HCT116 (cell line): ENCODE measurements at regions not wholly inside any gene's neighbourhood (a gene's known extent, or its start where the extent isn't known, plus 50 kb on each side); places are given as distances from the start of the nearest gene placed in this dataset.

Experiments
- ATAC-seq: fragments of 200-7000 bp; cut with Tn5 transposase; 2 replicates; pipeline ENCODE4 v1.9.1; 2020; ENCODE audit warnings: mild to moderate bottlenecking, moderate library complexity
- BruUV-seq: library from RNA; stranded (reverse); fragments of 400-500 nt; replicated peaks from 2 replicates; lab custom pipeline; 2021; lab: Mats Ljungman, UMichigan
- CTCF ChIA-PET: fragments of 300-600 bp; sonication (Branson Sonifier 250); formaldehyde crosslinking; loops from one replicate; lab custom pipeline; 2021; ENCODE audit warnings: antibody characterized with exemption; lab: Charles Lee
- POLR2A ChIA-PET: fragments of 300-600, 350-600 bp; sonication (Branson Sonifier 250); formaldehyde crosslinking; loops from one replicate; lab custom pipeline; 2021; ENCODE audit warnings: antibody characterized with exemption; lab: Charles Lee
- RAD21 ChIA-PET, 2 experiments: fragments of 300-600 bp; sonication (Branson Sonifier 250); formaldehyde crosslinking; loops; one replicate each; lab custom pipeline; 2023; ENCODE audit warnings: low total read pairs in 2 of 2; ENCODE audit not compliant: uncharacterized antibody in 2 of 2, unreplicated experiment in 2 of 2, low non-redundant PET in 1 of 2; lab: Charles Lee
- DNase-seq: peaks from one replicate; pipeline ENCODE4 v3.0.0-alpha.2; 2010; ENCODE audit warnings: low read depth, low spot score
- H2AFZ ChIP-seq: fragments of 200-600 bp; shearing (Covaris generic), sonication (generic); 2 replicates; pipeline ENCODE4 v1.6.1; 2017; ENCODE audit warnings: low read depth, mixed run types, mixed read lengths, antibody characterized with exemption, low read length; ENCODE audit not compliant: poor library complexity, severe bottlenecking
- H3K27ac ChIP-seq: 2 replicates; pipeline ENCODE4 v1.5.1; 2012; ENCODE audit warnings: low read depth, low read length
- H3K27me3 ChIP-seq: fragments of 200-600 bp; sonication (generic); 2 replicates; pipeline ENCODE4 v1.6.1; 2016; ENCODE audit warnings: mixed run types, low read length, mixed read lengths; ENCODE audit not compliant: insufficient read depth
- H3K36me3 ChIP-seq, 2 experiments: fragments of 200-500 bp in 1 of 2; fragments of 200-600 bp in 1 of 2; sonication (Bioruptor generic) in 1 of 2; sonication (generic) in 1 of 2; 2 replicates each; pipeline versions ENCODE4 v1.5.1 to v1.6.1; 2014 to 2016; ENCODE audit warnings: low read length in 2 of 2, inconsistent platforms in 1 of 2, mixed read lengths in 1 of 2, mixed run types in 1 of 2; ENCODE audit not compliant: insufficient read depth in 2 of 2, control insufficient read depth in 1 of 2
- H3K4me1 ChIP-seq, 2 experiments: fragments of 200-600 bp in 1 of 2; sonication (generic) in 1 of 2; 2 replicates each; pipeline versions ENCODE4 v1.5.1 to v1.6.1; 2012 to 2017; ENCODE audit warnings: low read length in 2 of 2, inconsistent platforms in 1 of 2, mild to moderate bottlenecking in 1 of 2, mixed read lengths in 1 of 2, mixed run types in 1 of 2, moderate library complexity in 1 of 2; ENCODE audit not compliant: insufficient read depth in 2 of 2, control insufficient read depth in 1 of 2
- H3K4me2 ChIP-seq: fragments of 200-600 bp; sonication (generic); 2 replicates; pipeline ENCODE4 v1.6.1; 2017; ENCODE audit warnings: mixed run types, low read length, mixed read lengths
- H3K4me3 ChIP-seq, 2 experiments: fragments of 200-600 bp in 1 of 2; sonication (generic) in 1 of 2; replicated peaks in 1 of 2; 2 replicates each; pipeline ENCODE4 v1.5.1; 2011 to 2016; ENCODE audit warnings: low read length in 2 of 2, control low read depth in 1 of 2, low read depth in 1 of 2, mild to moderate bottlenecking in 1 of 2, mixed read lengths in 1 of 2, mixed run types in 1 of 2
- H3K79me2 ChIP-seq: fragments of 200-600 bp; sonication (generic); 2 replicates; pipeline ENCODE4 v1.6.1; 2017; ENCODE audit warnings: mild to moderate bottlenecking, mixed run types, low read length, moderate library complexity, mixed read lengths; ENCODE audit not compliant: insufficient read depth
- H3K9ac ChIP-seq: fragments of 200-600 bp; sonication (generic); 2 replicates; pipeline ENCODE4 v1.6.1; 2016; ENCODE audit warnings: low read length, mixed read lengths
- H3K9me2 ChIP-seq: fragments of 200-600 bp; sonication (generic), shearing (Covaris generic); 2 replicates; pipeline ENCODE4 v1.6.1; 2017; ENCODE audit warnings: mixed run types, mild to moderate bottlenecking, moderate library complexity; ENCODE audit not compliant: insufficient read depth
- H3K9me3 ChIP-seq, 2 experiments: fragments of 200-500 bp in 1 of 2; fragments of 200-600 bp in 1 of 2; sonication (Bioruptor generic) in 1 of 2; sonication (generic) in 1 of 2; 2 replicates each; pipeline ENCODE4 v1.6.1; 2014 to 2017; ENCODE audit warnings: low read length in 2 of 2, mixed read lengths in 2 of 2, inconsistent platforms in 1 of 2, low read depth in 1 of 2, mild to moderate bottlenecking in 1 of 2, mixed run types in 1 of 2, moderate library complexity in 1 of 2; ENCODE audit not compliant: control insufficient read depth in 1 of 2, insufficient read depth in 1 of 2
- H4K20me1 ChIP-seq: fragments of 200-600 bp; sonication (generic), shearing (Covaris generic); 2 replicates; pipeline ENCODE4 v1.6.1; 2017; ENCODE audit warnings: mixed run types, mild to moderate bottlenecking, moderate library complexity; ENCODE audit not compliant: insufficient read depth
- ATF3 ChIP-seq: IDR thresholded peaks from 2 replicates; pipeline ENCODE4 v1.6.1; 2012
- CBX3 ChIP-seq: IDR thresholded peaks from 2 replicates; pipeline ENCODE4 v1.6.1; 2012; ENCODE audit warnings: low read depth
- CTCF ChIP-seq, 3 experiments: fragments of 200-600 bp in 1 of 3; sonication (generic) in 1 of 3; IDR thresholded peaks in 2 of 3; conservative IDR thresholded peaks in 1 of 3; 2 replicates each; pipeline ENCODE4 v1.5.1; 2012 to 2017; ENCODE audit warnings: low read depth in 2 of 3, low read length in 2 of 3, antibody characterized with exemption in 1 of 3, borderline replicate concordance in 1 of 3, control low read depth in 1 of 3, mild to moderate bottlenecking in 1 of 3, mixed read lengths in 1 of 3, mixed run types in 1 of 3, moderate library complexity in 1 of 3; ENCODE audit not compliant: insufficient read depth in 1 of 3
- EGR1 ChIP-seq: IDR thresholded peaks from 2 replicates; pipeline ENCODE4 v1.6.1; 2012; ENCODE audit warnings: low read depth
- ELF1 ChIP-seq: IDR thresholded peaks from 2 replicates; pipeline ENCODE4 v1.6.1; 2012; ENCODE audit warnings: low read depth, borderline replicate concordance
- EZH2 ChIP-seq: fragments of 200-600 bp; sonication (generic); IDR thresholded peaks from 2 replicates; pipeline ENCODE4 v1.6.1; 2017; ENCODE audit warnings: antibody characterized with exemption, mixed run types
- EZH2phosphoT487 ChIP-seq: fragments of 200-600 bp; IDR thresholded peaks from 2 replicates; pipeline ENCODE4 v1.6.1; 2018; ENCODE audit warnings: antibody characterized with exemption, borderline replicate concordance
- JUND ChIP-seq: IDR thresholded peaks from 2 replicates; pipeline ENCODE4 v1.6.1; 2012
- MAX ChIP-seq: IDR thresholded peaks from 2 replicates; pipeline ENCODE4 v1.6.1; 2012
- RAD21 ChIP-seq: IDR thresholded peaks from 2 replicates; pipeline ENCODE4 v1.6.1; 2012; ENCODE audit warnings: low read depth, mild to moderate bottlenecking
- REST ChIP-seq: IDR thresholded peaks from 2 replicates; pipeline ENCODE4 v1.6.1; 2012; ENCODE audit warnings: low read depth
- SIN3A ChIP-seq: IDR thresholded peaks from 2 replicates; pipeline ENCODE4 v1.6.1; 2012; ENCODE audit warnings: low read depth
- SRF ChIP-seq: IDR thresholded peaks from 2 replicates; pipeline ENCODE4 v1.6.1; 2012; ENCODE audit warnings: low read depth
- TCF7L2 ChIP-seq: IDR thresholded peaks from 2 replicates; pipeline ENCODE4 v1.7.0; 2011; ENCODE audit warnings: borderline replicate concordance, inconsistent platforms; ENCODE audit not compliant: insufficient read depth, insufficient read length; ENCODE audit errors: extremely low read depth
- YY1 ChIP-seq: IDR thresholded peaks from 2 replicates; pipeline ENCODE4 v1.6.1; 2011; ENCODE audit warnings: low read length, low read depth, moderate library complexity, mild to moderate bottlenecking; ENCODE audit not compliant: insufficient replicate concordance; ENCODE audit errors: extremely low read depth
- ZBTB33 ChIP-seq: IDR thresholded peaks from 2 replicates; pipeline ENCODE4 v1.6.1; 2011; ENCODE audit warnings: mild to moderate bottlenecking, low read length, moderate library complexity; ENCODE audit not compliant: insufficient replicate concordance; ENCODE audit errors: extremely low read depth
- ZFX ChIP-seq: fragments of 450-650 bp; IDR thresholded peaks from 2 replicates; pipeline ENCODE4 v1.6.1; 2017
- ZNF274 ChIP-seq: fragments of 200-500 bp; sonication (Bioruptor generic); IDR thresholded peaks from 2 replicates; pipeline ENCODE4 v1.6.1; 2014; ENCODE audit warnings: mild to moderate bottlenecking, low read depth, low read length, inconsistent platforms
- intact Hi-C: fragments of 100-400 bp; cut with micrococcal nuclease; formaldehyde crosslinking; loops from 2 replicates; pipeline ENCODE4 v1.10.0; 2022

GRCh38 chr14:99330316-99331240 is 58.6 kb upstream of the BCL11B start:
- Histone ChIP-seq H3K27ac (no peak overlapping the region), H3K4me3 (no peak overlapping the region), H3K27me3 (peaks cover 20% of the 10 kb centered on the region; the same call in 1 of the 2 replicates), H3K79me2 (no peaks in the 10 kb centered on the region), H4K20me1 (no peaks in the 10 kb centered on the region), H2AFZ (no peak overlapping the region), H3K9ac (no peak overlapping the region), H3K36me3 (no peaks in the 10 kb centered on the region), H3K4me1 (no peaks in the 10 kb centered on the region), H3K9me3 (no peaks in the 10 kb centered on the region), H3K4me2 (no peak overlapping the region), H3K9me2 (no peaks in the 10 kb centered on the region)
- BruUV-seq = no TSS peak
- no peak for ATAC-seq
- DNase-seq = no peak
- CTCF ChIA-PET = no interaction called here
- POLR2A ChIA-PET = interaction anchor here (0.7 kb wide), 1 partner anchor 34 kb away, joined by 10 read pairs; no protein-coding TSS in a partner anchor
- TF ChIP-seq CTCF (IDR thresholded peaks at IDR 0.05 in 2 of 3, conservative IDR thresholded peaks at IDR 0.05 in 1 of 3; ENCODE audit: borderline replicate concordance in 1 of 3, insufficient read depth in 1 of 3, low read depth in 2 of 3, low read length in 2 of 3) (no peak), JUND (no peak), ZNF274 (no peak), ATF3 (no peak), YY1 (no peak), SRF (no peak), ELF1 (no peak), REST (no peak), SIN3A (no peak), ZFX (no peak), ZBTB33 (no peak), CBX3 (no peak), EZH2phosphoT487 (no peak), TCF7L2 (no peak), EGR1 (no peak), MAX (no peak), EZH2 (no peak), RAD21 (no peak)
- intact Hi-C loops = no loop called here
- RAD21 ChIA-PET = no interaction called here
